Activated CD4-positive, alpha-beta memory T cell treated with anti-CD3 and anti-CD28 coated beads for 36 hours (primary cell): ENCODE measurements at regions not wholly inside any gene's neighbourhood (a gene's known extent, or its start where the extent isn't known, plus 50 kb on each side); places are given as distances from the start of the nearest gene placed in this dataset.
"Not testable (repeated sequence)": the region's sequence is repeated elsewhere in the genome, so short reads cannot be mapped to it uniquely, and the experiment has no call there.

ENCODE experiments used
- CTCF ChIA-PET: fragments of 350-600 bp; sonication (Branson Sonifier 250); formaldehyde crosslinking; loops from one replicate; lab custom pipeline; 2021; ENCODE audit warnings: antibody characterized with exemption, inconsistent platforms; lab: Charles Lee
- POLR2A ChIA-PET: fragments of 350-600 bp; sonication (Branson Sonifier 250); formaldehyde crosslinking; loops from one replicate; lab custom pipeline; 2021; ENCODE audit warnings: antibody characterized with exemption; lab: Charles Lee
- DNase-seq: peaks from one replicate; pipeline ENCODE4 v3.0.0-alpha.2; 2020
- H3K27ac Mint-ChIP-seq: one replicate; pipeline ENCODE4 v1.8.0; 2021; ENCODE audit warnings: mixed read lengths
- H3K27me3 Mint-ChIP-seq: one replicate; pipeline ENCODE4 v1.8.0; 2021; ENCODE audit warnings: mixed read lengths
- H3K36me3 Mint-ChIP-seq: one replicate; pipeline ENCODE4 v1.8.0; 2021; ENCODE audit warnings: mixed read lengths
- H3K4me1 Mint-ChIP-seq: one replicate; pipeline ENCODE4 v1.8.0; 2021; ENCODE audit warnings: low read depth, mixed read lengths
- H3K4me3 Mint-ChIP-seq: one replicate; pipeline ENCODE4 v1.8.0; 2021; ENCODE audit warnings: mild to moderate bottlenecking, mixed read lengths
- H3K9me3 Mint-ChIP-seq: one replicate; pipeline ENCODE4 v1.8.0; 2021; ENCODE audit warnings: mixed read lengths
- intact Hi-C: fragments of 100-400 bp; cut with micrococcal nuclease; formaldehyde crosslinking; loops from one replicate; pipeline ENCODE4 v1.15.1; 2023

GRCh38 chr4:181820553-181820952 is 422.6 kb upstream of the TENM3 start:
- H3K4me3 Mint-ChIP-seq = no peak overlapping the region
- ChIA-PET POLR2A (no interaction called here), CTCF (no interaction called here)
- no peaks in the 10 kb centered on the region for H3K27me3 Mint-ChIP-seq
- H3K36me3 Mint-ChIP-seq = no peaks in the 10 kb centered on the region
- H3K9me3 Mint-ChIP-seq = peaks cover 6% of the 10 kb centered on the region
- no peaks in the 10 kb centered on the region for H3K4me1 Mint-ChIP-seq
- no peak overlapping the region for H3K27ac Mint-ChIP-seq
- intact Hi-C loops = no loop called here
- DNase-seq = no peak

- no peaks in the 10 kb centered on the region for H3K4me1 Mint-ChIP-seq
- CTCF ChIA-PET = no interaction called here
- H3K27ac Mint-ChIP-seq = no peak overlapping the region
- POLR2A ChIA-PET = no interaction called here
- intact Hi-C loops = no loop called here
- no peaks in the 10 kb centered on the region for H3K36me3 Mint-ChIP-seq
- H3K9me3 Mint-ChIP-seq = peaks cover 3% of the 10 kb centered on the region
- no peaks in the 10 kb centered on the region for H3K27me3 Mint-ChIP-seq
- DNase-seq = no peak
- H3K4me3 Mint-ChIP-seq = no peak overlapping the region
Measured at GRCh38 chr4:181821039-181822004, 421.9 kb upstream of the TENM3 start.

GRCh38 chr4:181822005-181822375 is 421.2 kb upstream of the TENM3 start:
- intact Hi-C loops = no loop called here
- Mint-ChIP-seq H3K27me3 (no peaks in the 10 kb centered on the region), H3K4me1 (no peaks in the 10 kb centered on the region), H3K36me3 (no peaks in the 10 kb centered on the region), H3K4me3 (no peak overlapping the region), H3K27ac (no peak overlapping the region), H3K9me3 (peaks cover 3% of the 10 kb centered on the region)
- DNase-seq = no peak
- ChIA-PET POLR2A (no interaction called here), CTCF (no interaction called here)

- H3K9me3 Mint-ChIP-seq = no peaks in the 10 kb centered on the region
- no peak overlapping the region for H3K4me3 Mint-ChIP-seq
- ChIA-PET CTCF (no interaction called here), POLR2A (no interaction called here)
- H3K4me1 Mint-ChIP-seq = no peaks in the 10 kb centered on the region
- intact Hi-C loops = no loop called here
- H3K27ac Mint-ChIP-seq = no peak overlapping the region
- H3K27me3 Mint-ChIP-seq = no peaks in the 10 kb centered on the region
- H3K36me3 Mint-ChIP-seq = no peaks in the 10 kb centered on the region
- no peak for DNase-seq
Measured at GRCh38 chr4:181823183-181823582, 420.0 kb upstream of the TENM3 start.

GRCh38 chr4:181823645-181824044 is 419.6 kb upstream of the TENM3 start:
- CTCF ChIA-PET = no interaction called here
- H3K4me3 Mint-ChIP-seq = no peak overlapping the region
- H3K4me1 Mint-ChIP-seq = no peaks in the 10 kb centered on the region
- intact Hi-C loops = no loop called here
- no peaks in the 10 kb centered on the region for H3K36me3 Mint-ChIP-seq
- no peak overlapping the region for H3K27ac Mint-ChIP-seq
- H3K9me3 Mint-ChIP-seq = no peaks in the 10 kb centered on the region
- POLR2A ChIA-PET = no interaction called here
- no peaks in the 10 kb centered on the region for H3K27me3 Mint-ChIP-seq
- no peak for DNase-seq

GRCh38 chr4:181825564-181825963 is 417.6 kb upstream of the TENM3 start:
- DNase-seq = no peak
- Mint-ChIP-seq H3K9me3 (no peaks in the 10 kb centered on the region), H3K36me3 (no peaks in the 10 kb centered on the region), H3K4me1 (no peaks in the 10 kb centered on the region), H3K4me3 (no peak overlapping the region), H3K27me3 (no peaks in the 10 kb centered on the region), H3K27ac (no peak overlapping the region)
- ChIA-PET CTCF (no interaction called here), POLR2A (no interaction called here)
- intact Hi-C loops = no loop called here

- no peaks in the 10 kb centered on the region for H3K9me3 Mint-ChIP-seq
- no peaks in the 10 kb centered on the region for H3K4me1 Mint-ChIP-seq
- CTCF ChIA-PET = no interaction called here
- H3K4me3 Mint-ChIP-seq = no peak overlapping the region
- H3K27me3 Mint-ChIP-seq = no peaks in the 10 kb centered on the region
- POLR2A ChIA-PET = no interaction called here
- intact Hi-C loops = no loop called here
- no peaks in the 10 kb centered on the region for H3K36me3 Mint-ChIP-seq
- H3K27ac Mint-ChIP-seq = no peak overlapping the region
- no peak for DNase-seq
Measured at GRCh38 chr4:181827246-181827645, 416.0 kb upstream of the TENM3 start.

GRCh38 chr4:181830404-181831035 is 412.7 kb upstream of the TENM3 start:
- Mint-ChIP-seq H3K9me3 (no peaks in the 10 kb centered on the region), H3K27ac (no peak overlapping the region), H3K4me1 (no peaks in the 10 kb centered on the region), H3K27me3 (no peaks in the 10 kb centered on the region), H3K4me3 (no peak overlapping the region), H3K36me3 (no peaks in the 10 kb centered on the region)
- no peak for DNase-seq
- ChIA-PET CTCF (interaction anchor here (0.6 kb wide), 1 partner anchor 12 kb away, joined by 3 read pairs; no protein-coding TSS in a partner anchor), POLR2A (no interaction called here)
- intact Hi-C loops = no loop called here

GRCh38 chr4:181834071-181834470 is 409.1 kb upstream of the TENM3 start:
- Mint-ChIP-seq H3K36me3 (no peaks in the 10 kb centered on the region), H3K4me3 (no peak overlapping the region), H3K27ac (no peak overlapping the region), H3K9me3 (no peaks in the 10 kb centered on the region), H3K27me3 (no peaks in the 10 kb centered on the region), H3K4me1 (no peaks in the 10 kb centered on the region)
- no peak for DNase-seq
- intact Hi-C loops = no loop called here
- ChIA-PET POLR2A (no interaction called here), CTCF (no interaction called here)

GRCh38 chr4:181835348-181835747 is 407.9 kb upstream of the TENM3 start:
- ChIA-PET CTCF (no interaction called here), POLR2A (no interaction called here)
- H3K9me3 Mint-ChIP-seq = no peaks in the 10 kb centered on the region
- H3K27me3 Mint-ChIP-seq = no peaks in the 10 kb centered on the region
- intact Hi-C loops = no loop called here
- H3K36me3 Mint-ChIP-seq = no peaks in the 10 kb centered on the region
- H3K4me1 Mint-ChIP-seq = no peaks in the 10 kb centered on the region
- DNase-seq = no peak
- H3K4me3 Mint-ChIP-seq = no peak overlapping the region
- H3K27ac Mint-ChIP-seq = no peak overlapping the region

- intact Hi-C loops = no loop called here
- Mint-ChIP-seq H3K4me1 (no peaks in the 10 kb centered on the region), H3K27ac (no peak overlapping the region), H3K36me3 (no peaks in the 10 kb centered on the region), H3K27me3 (no peaks in the 10 kb centered on the region), H3K4me3 (no peak overlapping the region), H3K9me3 (no peaks in the 10 kb centered on the region)
- CTCF ChIA-PET = no interaction called here
- DNase-seq = no peak
- POLR2A ChIA-PET = no interaction called here
Measured at GRCh38 chr4:181838253-181838652, 404.9 kb upstream of the TENM3 start.

- H3K4me3 Mint-ChIP-seq, H3K27ac Mint-ChIP-seq, H3K27me3 Mint-ChIP-seq, H3K4me1 Mint-ChIP-seq, DNase-seq, intact Hi-C loops, H3K36me3 Mint-ChIP-seq, H3K9me3 Mint-ChIP-seq, CTCF ChIA-PET, POLR2A ChIA-PET: not testable (repeated sequence)
Measured at GRCh38 chr4:181843797-181844196, 399.4 kb upstream of the TENM3 start.

GRCh38 chr4:181845617-181846016 is 397.6 kb upstream of the TENM3 start:
- CTCF ChIA-PET = no interaction called here
- H3K9me3 Mint-ChIP-seq = peaks cover 3% of the 10 kb centered on the region
- H3K4me1 Mint-ChIP-seq = no peaks in the 10 kb centered on the region
- DNase-seq = no peak
- POLR2A ChIA-PET = no interaction called here
- intact Hi-C loops = no loop called here
- H3K27ac Mint-ChIP-seq = no peak overlapping the region
- no peaks in the 10 kb centered on the region for H3K36me3 Mint-ChIP-seq
- H3K27me3 Mint-ChIP-seq = no peaks in the 10 kb centered on the region
- no peak overlapping the region for H3K4me3 Mint-ChIP-seq
